ENCODE measurements at regions not wholly inside any gene's neighbourhood (a gene's known extent, or its start where the extent isn't known, plus 50 kb on each side); places are given as distances from the start of the nearest gene placed in this dataset.

GRCh38 chr1:244157731-244158438 is 106.8 kb downstream of the ZBTB18 start:
- no peak for DNase-seq (ENCODE audit: low spot score)

GRCh38 chr1:244159646-244160045 is 108.6 kb downstream of the ZBTB18 start:
- no peak for DNase-seq (ENCODE audit: low spot score)

GRCh38 chr1:244160455-244161235 is 109.6 kb downstream of the ZBTB18 start:
- DNase-seq (ENCODE audit: low spot score) = peak; percentile 28

GRCh38 chr1:244161236-244161510 is 110.1 kb downstream of the ZBTB18 start:
- DNase-seq (ENCODE audit: low spot score) = no peak

DNA sequence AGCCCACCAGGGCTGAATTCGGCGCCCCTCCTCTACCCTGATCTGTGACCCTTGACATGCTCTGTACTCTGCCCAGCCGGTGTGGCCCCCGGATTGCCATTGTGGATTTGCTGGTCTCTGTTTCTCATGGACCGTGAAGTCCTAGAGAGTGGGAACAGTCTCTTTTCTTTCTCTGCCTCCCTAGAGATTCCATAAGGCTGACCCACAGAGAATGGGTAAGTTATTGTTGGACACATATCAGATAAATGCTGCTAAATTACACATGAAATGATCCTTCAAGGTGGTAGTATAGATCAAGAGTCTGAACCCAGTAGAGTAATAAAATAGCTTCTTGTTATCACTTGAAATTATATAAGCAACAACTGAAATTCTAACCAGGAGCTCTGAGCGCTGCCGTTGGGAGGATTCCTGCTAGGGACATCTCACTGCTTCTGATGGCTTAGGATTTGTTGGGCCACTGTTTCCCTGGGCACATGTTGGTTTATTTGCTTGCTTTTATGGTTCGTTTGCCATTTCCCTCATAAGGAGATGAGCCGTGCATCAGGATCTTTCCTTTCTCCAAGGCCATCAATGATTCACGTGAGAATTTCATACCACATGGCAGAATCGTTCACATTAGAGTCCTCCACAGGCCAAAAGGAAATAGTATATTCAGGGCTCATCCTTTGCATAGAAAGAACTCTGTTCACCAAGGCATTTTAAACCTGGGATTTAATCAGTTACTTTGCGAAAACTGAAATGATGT is 111.9 kb downstream of the ZBTB18 start:
- DNase-seq (ENCODE audit: low spot score) = no peak

GRCh38 chr1:244163861-244164510 is 112.9 kb downstream of the ZBTB18 start:
- peak; percentile 93 for DNase-seq (ENCODE audit: low spot score)

- no peak for DNase-seq (ENCODE audit: low spot score)
These were observed 113.4 kb downstream of the ZBTB18 start for GRCh38 chr1:244164511-244164890.

DNA sequence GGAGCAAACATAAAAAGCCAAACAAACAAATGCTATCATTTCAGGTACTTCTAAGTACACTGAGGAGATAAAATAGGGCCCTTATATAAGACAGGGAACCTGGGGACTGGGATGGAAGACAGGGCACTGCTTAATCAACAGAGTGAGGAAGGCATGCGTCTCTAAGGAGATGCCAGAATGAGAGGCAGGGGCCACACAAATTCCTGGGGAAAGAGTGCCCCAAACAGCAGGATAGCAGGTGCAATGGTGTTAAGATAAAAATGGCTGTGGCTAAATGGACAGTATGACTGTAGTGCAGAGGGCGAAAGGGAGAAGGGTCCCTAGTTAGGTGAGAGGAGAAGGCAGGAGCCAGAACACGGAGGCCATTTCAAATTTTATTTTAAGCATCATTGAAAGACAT is 113.9 kb downstream of the ZBTB18 start:
- DNase-seq (ENCODE audit: low spot score) = no peak

DNA sequence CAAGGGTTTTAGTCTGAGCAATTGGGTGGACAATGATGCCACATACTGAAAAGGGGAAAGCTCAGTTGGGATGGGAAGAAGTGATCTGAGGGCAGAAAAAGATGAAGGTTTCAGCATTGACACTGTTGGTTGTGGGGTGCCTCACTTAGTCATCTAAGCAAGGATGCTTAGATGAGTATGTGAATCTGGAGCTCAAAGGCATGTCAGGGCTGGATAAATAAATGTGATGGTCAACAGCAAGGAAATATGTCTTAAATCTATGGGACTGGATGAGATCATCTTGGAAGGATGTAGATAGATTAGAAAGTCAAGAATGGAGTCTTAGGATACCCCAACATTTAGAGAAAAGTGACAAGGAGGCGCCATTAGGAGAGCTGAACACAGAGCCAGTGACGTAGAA is 114.6 kb downstream of the ZBTB18 start:
- no peak for DNase-seq (ENCODE audit: low spot score)

- no peak for DNase-seq (ENCODE audit: low spot score)
These were observed 120.3 kb downstream of the ZBTB18 start for GRCh38 chr1:244171241-244171985.

GRCh38 chr1:244173240-244173639 is 122.2 kb downstream of the ZBTB18 start:
- no peak for DNase-seq (ENCODE audit: low spot score)

GRCh38 chr1:244173769-244174168 is 122.7 kb downstream of the ZBTB18 start:
- DNase-seq (ENCODE audit: low spot score) = no peak

DNA sequence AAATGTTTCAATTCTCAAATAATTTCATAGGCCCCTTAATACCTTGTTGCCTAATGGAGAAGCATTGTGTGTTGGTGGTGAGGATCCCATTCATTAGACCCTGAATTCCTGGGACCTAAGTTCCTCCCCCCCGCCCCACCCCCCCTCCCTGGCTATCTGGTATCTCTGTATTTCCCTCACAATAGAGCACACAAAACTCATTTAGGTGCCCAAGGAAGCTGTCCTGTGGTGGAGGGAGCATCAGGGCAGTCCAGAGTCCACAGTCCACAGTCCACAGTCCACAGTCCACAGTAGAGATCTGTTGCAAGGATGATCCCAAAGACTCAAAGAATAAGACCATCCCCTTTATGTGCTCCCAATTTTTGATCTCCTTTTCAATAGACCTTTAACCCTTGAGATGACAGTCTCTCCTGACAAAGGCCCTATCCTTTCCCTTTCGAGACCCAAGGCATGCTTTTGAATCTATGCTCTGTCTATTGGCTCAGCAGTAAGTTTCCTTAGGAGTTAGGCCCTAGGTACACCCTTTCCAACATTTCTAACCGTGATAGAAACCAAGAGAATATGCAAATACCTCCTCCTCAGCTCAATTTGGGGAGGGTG is 123.9 kb downstream of the ZBTB18 start:
- DNase-seq (ENCODE audit: low spot score) = no peak

GRCh38 chr1:244176201-244176600 is 125.1 kb downstream of the ZBTB18 start:
- no peak for DNase-seq (ENCODE audit: low spot score)

GRCh38 chr1:244180256-244180655 is 129.2 kb downstream of the ZBTB18 start:
- no peak for DNase-seq (ENCODE audit: low spot score)

- no peak for DNase-seq (ENCODE audit: low spot score)
These were observed 130.8 kb downstream of the ZBTB18 start for GRCh38 chr1:244181867-244182266.

DNA sequence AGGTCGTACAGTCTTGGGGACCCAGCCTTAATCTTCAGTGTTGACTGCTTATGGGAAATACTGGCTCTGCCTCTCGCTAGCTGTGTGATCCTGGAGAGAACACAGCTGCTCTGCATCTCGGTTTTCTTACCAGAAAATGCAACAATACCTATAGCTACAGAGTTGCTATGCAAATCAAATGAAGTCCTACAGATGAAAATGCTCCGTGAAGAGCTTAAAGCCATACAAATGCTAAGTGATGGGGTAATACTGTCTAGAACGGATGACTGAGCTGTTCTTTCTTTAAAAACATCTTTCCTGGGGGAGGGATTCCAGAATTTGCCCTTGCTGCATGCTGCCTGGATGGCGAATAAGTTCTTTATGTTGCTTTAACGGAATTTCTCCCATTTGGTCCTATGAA is 132.0 kb downstream of the ZBTB18 start:
- no peak for DNase-seq (ENCODE audit: low spot score)

- DNase-seq (ENCODE audit: low spot score) = no peak
These were observed 135.3 kb downstream of the ZBTB18 start for GRCh38 chr1:244186372-244186771.

GRCh38 chr1:244187310-244187709 is 136.2 kb downstream of the ZBTB18 start:
- DNase-seq (ENCODE audit: low spot score) = no peak

DNA sequence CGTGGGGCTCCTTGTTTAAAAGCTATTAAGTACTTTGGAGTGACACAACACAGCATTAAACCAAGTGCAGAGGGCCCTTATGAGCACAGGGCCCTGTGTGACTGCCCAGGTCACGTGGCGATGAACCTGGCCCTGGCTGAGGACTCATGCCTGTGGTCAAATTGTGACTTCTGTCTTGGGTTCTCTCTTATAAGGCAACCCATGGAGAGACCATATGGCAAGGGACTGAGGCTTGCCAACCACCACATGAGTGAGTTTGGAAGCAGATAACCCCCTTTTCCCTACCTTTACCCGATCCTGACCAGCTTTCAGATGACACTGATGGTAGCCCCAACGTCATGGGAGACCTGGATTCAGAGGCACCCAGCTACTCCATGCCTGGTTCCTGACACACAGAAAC is 140.5 kb downstream of the ZBTB18 start:
- no peak for DNase-seq (ENCODE audit: low spot score)

GRCh38 chr1:244192325-244192724 is 141.2 kb downstream of the ZBTB18 start:
- no peak for DNase-seq (ENCODE audit: low spot score)

Measured in COLO829 (cell line).